Smooth muscle cell (in vitro differentiated cells): ENCODE measurements at regions not wholly inside any gene's neighbourhood (a gene's known extent, or its start where the extent isn't known, plus 50 kb on each side); places are given as distances from the start of the nearest gene placed in this dataset.

ENCODE experiments used
- DNase-seq: peaks from one replicate; lab custom pipeline; 2025; ENCODE audit not compliant: unreplicated experiment; lab: John Stamatoyannopoulos, UW
- H2AFZ ChIP-seq: fragments of 200-600 bp; sonication (generic); 2 replicates; pipeline ENCODE4 v1.6.0; 2016; ENCODE audit warnings: antibody characterized with exemption, low read depth, mild to moderate bottlenecking
- H3F3A ChIP-seq: fragments of 200-600 bp; sonication (generic); 2 replicates; pipeline ENCODE4 v1.6.0; 2017; ENCODE audit warnings: antibody characterized with exemption, low read depth
- H3K27ac ChIP-seq: fragments of 200-600 bp; sonication (generic); 2 replicates; pipeline ENCODE4 v1.5.1; 2016; ENCODE audit warnings: low read depth, mild to moderate bottlenecking
- H3K27me3 ChIP-seq: fragments of 200-600 bp; sonication (generic); 2 replicates; pipeline ENCODE4 v1.6.1; 2016; ENCODE audit warnings: low read depth, mild to moderate bottlenecking
- H3K36me3 ChIP-seq: fragments of 200-600 bp; sonication (generic); 2 replicates; pipeline ENCODE4 v1.5.1; 2016; ENCODE audit warnings: low read depth
- H3K4me1 ChIP-seq: fragments of 200-600 bp; sonication (generic); 2 replicates; pipeline ENCODE4 v1.5.1; 2016; ENCODE audit warnings: low read depth
- H3K4me2 ChIP-seq: fragments of 200-600 bp; sonication (generic); 2 replicates; pipeline ENCODE4 v1.6.0; 2016; ENCODE audit warnings: mild to moderate bottlenecking
- H3K4me3 ChIP-seq: fragments of 200-600 bp; sonication (generic); 2 replicates; pipeline ENCODE4 v1.5.1; 2016; ENCODE audit warnings: mild to moderate bottlenecking
- H3K79me2 ChIP-seq: fragments of 200-600 bp; sonication (generic); 2 replicates; pipeline ENCODE4 v1.6.0; 2016; ENCODE audit warnings: low read depth, mild to moderate bottlenecking
- H3K9ac ChIP-seq: fragments of 200-600 bp; sonication (generic); 2 replicates; pipeline ENCODE4 v1.6.0; 2016; ENCODE audit warnings: low read depth
- H3K9me3 ChIP-seq: fragments of 200-600 bp; sonication (generic); replicated peaks from 2 replicates; pipeline ENCODE4 v1.5.1; 2016; ENCODE audit warnings: low read depth
- H4K20me1 ChIP-seq: fragments of 200-600 bp; sonication (generic); 2 replicates; pipeline ENCODE4 v1.6.0; 2016; ENCODE audit warnings: low read depth
- WGBS: methylation state at CpG from one replicate; pipeline ENCODE4 v1.1.7; 2016; ENCODE audit warnings: low lambda C conversion rate; 5-methylcytosine and 5-hydroxymethylcytosine counted together
- TF ChIP-seq, protein P1 (sequence below): fragments of 200-600 bp; sonication (generic); IDR thresholded peaks from 2 replicates; pipeline ENCODE4 v1.5.1; 2017; ENCODE audit warnings: borderline replicate concordance, mild to moderate bottlenecking, antibody characterized with exemption; ENCODE audit not compliant: insufficient read depth, poor library complexity, severe bottlenecking

DNA sequence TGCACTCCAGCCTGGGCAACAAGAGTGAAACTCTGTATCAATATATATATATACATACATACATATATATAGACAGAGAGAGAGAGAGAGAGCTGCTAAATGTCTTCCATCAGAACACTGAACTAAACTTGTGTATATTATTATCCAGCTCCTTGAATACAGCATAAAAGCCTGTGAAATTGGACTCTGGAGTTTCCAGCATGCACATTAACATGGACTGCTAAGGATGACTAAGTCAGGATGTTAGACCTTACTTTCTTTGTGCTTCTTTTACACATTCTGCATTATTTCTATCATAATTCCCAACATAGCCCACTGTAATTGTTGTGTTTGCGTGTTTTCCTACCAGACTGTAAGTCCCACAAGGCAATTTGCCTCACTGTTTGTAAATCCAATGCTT lies 259.1 kb downstream of the TGFB2 start:
- H3K4me3 ChIP-seq: no peak overlapping the region
- H3K27me3 ChIP-seq: no peaks in the 10 kb centered on the region
- H3K79me2 ChIP-seq: no peaks in the 10 kb centered on the region
- no peaks in the 10 kb centered on the region for H3K9me3 ChIP-seq
- H2AFZ ChIP-seq: peak overlapping the region; percentile 39
- no peaks in the 10 kb centered on the region for H3F3A ChIP-seq
- H3K4me2 ChIP-seq: no peak overlapping the region
- no peaks in the 10 kb centered on the region for H4K20me1 ChIP-seq
- no peaks in the 10 kb centered on the region for H3K4me1 ChIP-seq
- H3K27ac ChIP-seq: no peak overlapping the region
- 100% methylated on average over 1 of the region's 1 CpG for WGBS
- H3K9ac ChIP-seq: no peak overlapping the region
- TF ChIP-seq, protein P1, sequence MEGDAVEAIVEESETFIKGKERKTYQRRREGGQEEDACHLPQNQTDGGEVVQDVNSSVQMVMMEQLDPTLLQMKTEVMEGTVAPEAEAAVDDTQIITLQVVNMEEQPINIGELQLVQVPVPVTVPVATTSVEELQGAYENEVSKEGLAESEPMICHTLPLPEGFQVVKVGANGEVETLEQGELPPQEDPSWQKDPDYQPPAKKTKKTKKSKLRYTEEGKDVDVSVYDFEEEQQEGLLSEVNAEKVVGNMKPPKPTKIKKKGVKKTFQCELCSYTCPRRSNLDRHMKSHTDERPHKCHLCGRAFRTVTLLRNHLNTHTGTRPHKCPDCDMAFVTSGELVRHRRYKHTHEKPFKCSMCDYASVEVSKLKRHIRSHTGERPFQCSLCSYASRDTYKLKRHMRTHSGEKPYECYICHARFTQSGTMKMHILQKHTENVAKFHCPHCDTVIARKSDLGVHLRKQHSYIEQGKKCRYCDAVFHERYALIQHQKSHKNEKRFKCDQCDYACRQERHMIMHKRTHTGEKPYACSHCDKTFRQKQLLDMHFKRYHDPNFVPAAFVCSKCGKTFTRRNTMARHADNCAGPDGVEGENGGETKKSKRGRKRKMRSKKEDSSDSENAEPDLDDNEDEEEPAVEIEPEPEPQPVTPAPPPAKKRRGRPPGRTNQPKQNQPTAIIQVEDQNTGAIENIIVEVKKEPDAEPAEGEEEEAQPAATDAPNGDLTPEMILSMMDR: no peak
- no peaks in the 10 kb centered on the region for H3K36me3 ChIP-seq
- DNase-seq: no peak

DNA sequence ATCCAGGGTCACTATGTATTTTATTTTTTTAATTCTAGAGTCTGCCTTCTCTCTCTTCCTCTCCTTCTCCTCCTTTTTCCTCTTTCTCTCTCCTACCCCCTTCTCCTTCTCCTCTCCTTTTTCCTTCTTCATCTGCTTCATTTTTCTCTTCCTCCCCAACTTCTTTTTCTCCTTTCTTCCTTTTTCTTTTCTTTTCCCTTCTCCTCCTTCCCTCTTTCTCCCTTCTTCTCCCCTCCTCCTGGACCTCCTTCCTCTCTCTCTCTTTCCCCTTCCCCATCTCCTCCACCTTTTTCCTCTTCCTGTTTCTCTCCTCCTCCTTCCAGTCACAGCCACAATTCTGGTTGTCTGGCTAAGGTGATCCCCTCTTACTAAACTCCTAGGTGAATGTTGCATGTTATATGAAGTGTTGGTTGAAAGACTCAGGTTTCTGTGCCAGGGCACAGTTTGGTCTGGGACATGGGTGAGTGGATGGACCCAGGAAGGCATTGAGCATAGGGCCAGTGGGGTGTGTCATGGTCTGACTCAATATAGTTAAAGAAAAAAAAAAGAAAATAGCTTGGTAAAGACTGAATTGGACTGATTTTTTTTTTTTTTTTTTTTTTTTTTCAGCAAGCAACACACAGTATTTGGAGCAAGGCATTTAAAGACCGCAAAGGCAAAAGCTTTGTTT lies 266.9 kb downstream of the TGFB2 start:
- H3F3A ChIP-seq: no peaks in the 10 kb centered on the region
- H4K20me1 ChIP-seq: no peaks in the 10 kb centered on the region
- WGBS: 100% methylated on average over 1 of the region's 1 CpG
- no peaks in the 10 kb centered on the region for H3K9me3 ChIP-seq
- no peak overlapping the region for H3K27ac ChIP-seq
- H3K4me3 ChIP-seq: no peak overlapping the region
- no peaks in the 10 kb centered on the region for H3K36me3 ChIP-seq
- no peak overlapping the region for H3K9ac ChIP-seq
- no peak for DNase-seq
- H3K4me2 ChIP-seq: no peak overlapping the region
- TF ChIP-seq, protein P1: no peak
- H3K4me1 ChIP-seq: no peaks in the 10 kb centered on the region
- H3K27me3 ChIP-seq: no peaks in the 10 kb centered on the region
- H2AFZ ChIP-seq: no peak overlapping the region
- H3K79me2 ChIP-seq: no peaks in the 10 kb centered on the region

DNA sequence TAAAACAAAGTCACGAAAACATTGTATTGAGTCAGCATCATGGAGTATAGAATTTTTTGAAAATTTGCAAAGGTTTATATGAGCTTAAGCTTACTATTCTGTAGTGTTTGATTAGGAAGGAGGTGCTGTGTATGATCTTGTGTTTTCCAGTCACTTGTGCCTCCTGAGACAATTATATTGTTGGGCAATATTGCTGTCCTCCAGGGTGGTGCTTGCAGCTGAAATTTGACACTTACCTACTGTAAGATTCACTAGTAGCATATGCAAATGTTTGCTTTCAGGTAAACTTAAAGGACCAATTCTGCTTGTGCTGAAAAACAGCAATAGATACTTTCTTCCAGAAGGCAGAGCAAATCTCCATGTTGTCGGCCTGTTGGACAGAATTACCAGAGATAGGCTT lies 268.0 kb downstream of the TGFB2 start:
- Histone ChIP-seq H3K4me2 (no peak overlapping the region), H2AFZ (no peak overlapping the region), H3K27me3 (no peaks in the 10 kb centered on the region), H3K4me3 (no peak overlapping the region), H3K9ac (no peak overlapping the region), H3K27ac (no peak overlapping the region), H3K9me3 (no peaks in the 10 kb centered on the region), H3F3A (no peaks in the 10 kb centered on the region), H4K20me1 (no peaks in the 10 kb centered on the region), H3K4me1 (no peaks in the 10 kb centered on the region), H3K79me2 (no peaks in the 10 kb centered on the region), H3K36me3 (no peaks in the 10 kb centered on the region)
- DNase-seq: no peak
- WGBS: 95% methylated on average over 2 of the region's 2 CpGs
- TF ChIP-seq, protein P1: no peak

DNA sequence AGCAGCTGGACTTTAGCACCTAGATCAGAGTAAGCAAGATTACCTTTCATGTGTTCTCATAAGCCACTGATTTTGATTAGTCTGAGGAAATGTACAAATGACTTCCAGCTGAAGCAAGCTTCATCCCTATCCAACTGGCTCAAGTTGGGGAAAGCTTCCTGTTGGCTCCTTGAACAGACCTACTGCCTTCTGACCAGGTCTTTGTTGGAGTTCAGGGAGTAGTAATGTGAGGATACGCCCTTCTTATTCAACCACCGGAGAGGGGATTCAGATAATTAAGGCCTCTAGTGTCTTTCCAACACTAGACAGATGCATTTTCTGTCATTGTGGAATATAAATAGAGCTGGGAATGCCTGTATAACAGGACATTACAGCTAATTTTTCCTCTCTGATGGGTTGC lies 268.9 kb downstream of the TGFB2 start:
- Histone ChIP-seq H3K27me3 (no peaks in the 10 kb centered on the region), H3K4me3 (no peak overlapping the region), H3K4me1 (no peaks in the 10 kb centered on the region), H3K9ac (no peak overlapping the region), H3K79me2 (no peaks in the 10 kb centered on the region), H4K20me1 (no peaks in the 10 kb centered on the region), H3K4me2 (no peak overlapping the region), H3K9me3 (no peaks in the 10 kb centered on the region), H3F3A (no peaks in the 10 kb centered on the region), H2AFZ (no peak overlapping the region), H3K27ac (no peak overlapping the region), H3K36me3 (no peaks in the 10 kb centered on the region)
- WGBS: 94% methylated on average over 2 of the region's 2 CpGs
- TF ChIP-seq, protein P1: no peak
- no peak for DNase-seq
